GM12872 (cell line): ENCODE measurements at regions not wholly inside any gene's neighbourhood (a gene's known extent, or its start where the extent isn't known, plus 50 kb on each side); places are given as distances from the start of the nearest gene placed in this dataset.
A peak's percentile ranks its signal among the peaks of the same experiment; 100 is the strongest.

ENCODE experiments used
- CTCF ChIP-seq: IDR thresholded peaks from 3 replicates; pipeline ENCODE4 v1.5.1; 2011; ENCODE audit warnings: low read depth, mild to moderate bottlenecking, low read length, moderate library complexity; ENCODE audit not compliant: insufficient read depth

- TF ChIP-seq CTCF: no peak
Observed at GRCh38 chr7:27362026-27362425, 119.4 kb downstream of the EVX1 start.

GRCh38 chr7:27364344-27364758 lies 121.7 kb downstream of the EVX1 start:
- no peak for TF ChIP-seq CTCF

GRCh38 chr7:27367179-27367932 lies 124.8 kb downstream of the EVX1 start:
- TF ChIP-seq CTCF: no peak

GRCh38 chr7:27367933-27368549 lies 125.4 kb downstream of the EVX1 start:
- no peak for TF ChIP-seq CTCF

- TF ChIP-seq CTCF: no peak
Observed at GRCh38 chr7:27374958-27375841, 132.6 kb downstream of the EVX1 start.

GRCh38 chr7:27375958-27376357 lies 133.4 kb downstream of the EVX1 start:
- TF ChIP-seq CTCF: no peak

GRCh38 chr7:27377988-27378387 lies 135.4 kb downstream of the EVX1 start:
- 0 out of 3 replicates have a peak, but pooled peaks have one; percentile 8 for TF ChIP-seq CTCF
